ENCODE measurements at regions not wholly inside any gene's neighbourhood (a gene's known extent, or its start where the extent isn't known, plus 50 kb on each side); places are given as distances from the start of the nearest gene placed in this dataset.

DNA sequence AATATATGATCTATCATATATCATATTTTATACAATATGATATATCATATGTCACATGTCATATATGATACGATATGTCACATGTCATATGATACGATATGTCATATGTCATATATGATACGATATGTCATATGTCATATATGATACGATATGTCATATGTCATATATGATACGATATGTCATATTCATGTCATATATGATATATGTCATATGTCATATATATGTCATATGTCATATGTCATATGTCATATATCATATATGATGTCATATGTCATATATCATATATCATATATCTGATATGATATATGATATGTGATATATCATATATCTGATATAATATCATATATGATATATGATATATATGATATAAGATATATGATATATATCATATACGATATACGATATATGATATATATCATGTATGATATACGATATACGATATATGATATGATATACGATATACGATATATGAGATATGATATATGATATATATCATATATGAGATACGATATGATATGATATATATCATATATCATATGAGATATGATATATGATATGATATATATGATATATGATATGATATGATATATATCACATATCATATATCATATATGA lies 122.3 kb upstream of the USP9X start:
- DNase-seq (ENCODE audit: low read depth), result no peak
- TF ChIP-seq, protein P1, sequence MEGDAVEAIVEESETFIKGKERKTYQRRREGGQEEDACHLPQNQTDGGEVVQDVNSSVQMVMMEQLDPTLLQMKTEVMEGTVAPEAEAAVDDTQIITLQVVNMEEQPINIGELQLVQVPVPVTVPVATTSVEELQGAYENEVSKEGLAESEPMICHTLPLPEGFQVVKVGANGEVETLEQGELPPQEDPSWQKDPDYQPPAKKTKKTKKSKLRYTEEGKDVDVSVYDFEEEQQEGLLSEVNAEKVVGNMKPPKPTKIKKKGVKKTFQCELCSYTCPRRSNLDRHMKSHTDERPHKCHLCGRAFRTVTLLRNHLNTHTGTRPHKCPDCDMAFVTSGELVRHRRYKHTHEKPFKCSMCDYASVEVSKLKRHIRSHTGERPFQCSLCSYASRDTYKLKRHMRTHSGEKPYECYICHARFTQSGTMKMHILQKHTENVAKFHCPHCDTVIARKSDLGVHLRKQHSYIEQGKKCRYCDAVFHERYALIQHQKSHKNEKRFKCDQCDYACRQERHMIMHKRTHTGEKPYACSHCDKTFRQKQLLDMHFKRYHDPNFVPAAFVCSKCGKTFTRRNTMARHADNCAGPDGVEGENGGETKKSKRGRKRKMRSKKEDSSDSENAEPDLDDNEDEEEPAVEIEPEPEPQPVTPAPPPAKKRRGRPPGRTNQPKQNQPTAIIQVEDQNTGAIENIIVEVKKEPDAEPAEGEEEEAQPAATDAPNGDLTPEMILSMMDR (IDR thresholded peaks at IDR 0.05; ENCODE audit: insufficient read depth, low read length, poor library complexity, severe bottlenecking), result no peak
- Histone ChIP-seq H3K4me3 (ENCODE audit: low read depth, low read length) (no peak overlapping the region), H3K27me3 (ENCODE audit: control insufficient read depth, insufficient read depth, low read length) (no peaks in the 10 kb centered on the region), H3K36me3 (ENCODE audit: control insufficient read depth, insufficient read depth, low read length) (no peaks in the 10 kb centered on the region)

DNA sequence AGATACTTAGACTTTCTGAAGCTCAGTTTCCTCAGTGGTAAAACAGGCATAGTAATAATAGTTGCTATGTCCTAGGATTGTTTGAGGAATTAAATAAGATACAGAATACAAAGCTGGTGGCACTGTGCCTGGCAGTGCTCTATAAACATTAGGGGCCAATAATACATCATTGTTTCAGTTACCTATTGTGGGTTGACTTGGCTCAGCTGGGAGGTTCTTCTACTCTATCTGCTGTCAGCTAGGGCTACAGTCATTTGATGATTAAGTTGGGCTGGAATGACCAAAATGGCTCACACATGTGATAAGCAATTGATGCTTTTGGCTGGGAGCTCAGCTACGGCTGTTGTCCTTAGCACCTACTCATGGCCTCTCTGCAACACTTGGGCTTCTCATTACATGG lies 121.2 kb upstream of the USP9X start:
- Histone ChIP-seq H3K36me3 (ENCODE audit: control insufficient read depth, insufficient read depth, low read length) (no peaks in the 10 kb centered on the region), H3K27me3 (ENCODE audit: control insufficient read depth, insufficient read depth, low read length) (no peaks in the 10 kb centered on the region), H3K4me3 (ENCODE audit: low read depth, low read length) (no peak overlapping the region)
- no peak for DNase-seq (ENCODE audit: low read depth)
- TF ChIP-seq, protein P1 (IDR thresholded peaks at IDR 0.05; ENCODE audit: insufficient read depth, low read length, poor library complexity, severe bottlenecking), result no peak

DNA sequence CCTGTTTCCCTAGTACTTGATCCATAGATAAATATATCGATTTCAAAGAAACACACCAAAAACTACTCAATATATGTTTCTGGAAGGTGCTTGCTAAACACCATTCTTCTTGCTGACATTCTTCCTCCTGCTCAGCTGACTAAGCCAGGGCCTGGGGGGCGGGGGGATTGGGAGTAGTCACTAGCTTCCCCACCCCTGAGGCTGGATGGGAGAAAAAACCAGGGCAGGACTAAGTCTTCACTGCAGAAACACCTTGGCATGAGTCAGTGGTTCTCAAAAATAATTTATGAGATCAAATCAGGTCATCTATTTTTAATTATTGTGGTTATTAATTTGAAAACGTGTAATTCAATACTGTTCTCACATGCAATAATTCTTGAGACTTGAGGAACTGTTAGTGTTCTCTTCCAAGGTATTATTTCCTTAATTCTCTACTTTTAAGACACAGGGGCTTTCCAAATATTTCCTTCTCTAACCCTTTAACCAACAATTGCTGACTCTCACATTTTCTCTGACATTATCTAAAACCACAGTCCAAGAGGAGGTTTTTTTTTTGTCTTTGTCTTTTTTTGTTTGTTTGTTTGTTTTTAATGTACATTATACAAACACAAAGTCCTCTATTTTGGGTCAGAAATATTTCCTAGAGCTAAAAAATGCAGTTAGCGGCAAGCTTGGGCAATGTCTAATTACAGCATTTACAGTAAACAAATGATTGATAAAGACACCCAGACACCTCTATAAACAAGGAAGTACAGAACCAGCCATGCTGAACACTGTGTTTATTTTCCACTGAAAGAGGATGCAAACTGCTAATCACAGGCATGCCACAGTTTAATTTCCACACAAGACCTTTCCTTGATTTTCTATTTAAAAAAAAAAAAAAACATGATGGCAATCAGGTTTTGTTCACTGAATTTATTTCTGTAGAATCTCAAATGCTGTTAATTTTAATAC lies 120.3 kb upstream of the USP9X start:
- H3K36me3 ChIP-seq (ENCODE audit: control insufficient read depth, insufficient read depth, low read length), result no peaks in the 10 kb centered on the region
- TF ChIP-seq, protein P1 (IDR thresholded peaks at IDR 0.05; ENCODE audit: insufficient read depth, low read length, poor library complexity, severe bottlenecking), result no peak
- DNase-seq (ENCODE audit: low read depth), result no peak
- H3K4me3 ChIP-seq (ENCODE audit: low read depth, low read length), result no peak overlapping the region
- no peaks in the 10 kb centered on the region for H3K27me3 ChIP-seq (ENCODE audit: control insufficient read depth, insufficient read depth, low read length)

DNA sequence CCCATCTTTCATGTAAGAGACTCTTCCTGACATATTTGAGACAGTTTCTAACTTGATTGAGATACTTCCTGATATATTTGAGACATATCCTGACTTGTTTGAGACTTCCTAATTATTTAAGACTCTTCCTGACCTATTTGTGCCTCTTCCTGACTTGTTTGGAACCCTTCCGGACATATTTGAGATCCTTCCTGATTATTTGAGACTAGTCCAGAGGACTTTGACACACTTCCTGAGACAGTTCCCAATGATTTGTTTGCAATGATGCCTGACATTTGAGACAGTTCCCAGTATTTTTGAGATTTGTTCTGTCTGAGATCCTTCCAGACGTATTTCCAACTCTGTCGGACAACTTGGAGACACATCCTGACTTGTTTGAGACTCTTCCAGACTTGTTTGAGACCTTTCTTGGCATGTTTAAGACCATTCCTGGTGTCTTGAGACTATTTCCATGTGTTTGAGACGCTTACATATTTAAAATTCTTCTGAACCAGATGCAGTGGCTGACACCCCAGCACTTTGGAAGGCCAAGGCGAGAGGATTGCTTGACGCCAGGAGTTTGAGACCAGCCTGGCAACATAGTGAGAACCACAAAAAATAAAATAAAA lies 118.9 kb upstream of the USP9X start:
- TF ChIP-seq, protein P1 (IDR thresholded peaks at IDR 0.05; ENCODE audit: insufficient read depth, low read length, poor library complexity, severe bottlenecking), result no peak
- no peak for DNase-seq (ENCODE audit: low read depth)
- Histone ChIP-seq H3K36me3 (ENCODE audit: control insufficient read depth, insufficient read depth, low read length) (no peaks in the 10 kb centered on the region), H3K4me3 (ENCODE audit: low read depth, low read length) (no peak overlapping the region), H3K27me3 (ENCODE audit: control insufficient read depth, insufficient read depth, low read length) (no peaks in the 10 kb centered on the region)

DNA sequence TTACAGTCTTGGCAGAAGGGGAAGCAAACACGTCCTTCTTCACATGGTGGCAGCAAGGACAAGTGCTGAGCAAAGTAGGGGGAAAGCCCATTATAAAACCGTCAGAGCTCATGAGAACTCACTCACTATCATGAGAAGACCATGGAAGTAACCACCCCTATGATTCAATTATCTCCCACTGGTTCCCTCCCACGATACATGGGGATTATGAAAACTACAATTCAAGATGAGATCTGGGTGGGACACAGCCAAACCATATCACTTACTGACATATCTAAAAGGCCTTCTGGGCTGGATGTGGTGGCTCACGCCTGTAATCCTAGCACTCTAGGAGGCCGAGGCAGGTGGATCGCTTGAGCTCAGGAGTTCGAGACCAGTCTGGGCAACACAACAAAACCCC lies 117.1 kb upstream of the USP9X start:
- no peak overlapping the region for H3K4me3 ChIP-seq (ENCODE audit: low read depth, low read length)
- DNase-seq (ENCODE audit: low read depth), result no peak
- H3K27me3 ChIP-seq (ENCODE audit: control insufficient read depth, insufficient read depth, low read length), result no peaks in the 10 kb centered on the region
- TF ChIP-seq, protein P1 (IDR thresholded peaks at IDR 0.05; ENCODE audit: insufficient read depth, low read length, poor library complexity, severe bottlenecking), result no peak
- H3K36me3 ChIP-seq (ENCODE audit: control insufficient read depth, insufficient read depth, low read length), result no peaks in the 10 kb centered on the region
